ENCODE measurements at regions not wholly inside any gene's neighbourhood (a gene's known extent, or its start where the extent isn't known, plus 50 kb on each side); places are given as distances from the start of the nearest gene placed in this dataset.

DNA sequence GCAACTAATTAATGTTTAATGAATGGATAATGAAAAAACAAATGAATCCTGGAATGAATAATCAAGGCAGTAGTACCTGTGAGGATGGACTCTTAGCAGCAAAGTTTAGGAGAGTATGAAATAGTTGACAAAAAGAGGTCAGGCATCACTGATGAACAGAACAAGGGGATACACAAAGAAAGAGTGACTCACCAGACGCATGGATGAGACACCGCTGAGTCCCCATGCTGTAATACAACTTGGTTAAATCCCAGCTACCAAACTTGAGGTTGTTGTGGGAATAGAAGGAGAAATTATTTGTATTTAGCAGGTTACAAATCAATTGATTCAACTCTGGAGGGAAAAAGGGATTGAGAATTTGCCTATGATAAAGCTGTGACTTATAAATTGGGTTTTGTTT lies 976.9 kb upstream of the TENM4 start:
- TF ChIP-seq, protein P1, sequence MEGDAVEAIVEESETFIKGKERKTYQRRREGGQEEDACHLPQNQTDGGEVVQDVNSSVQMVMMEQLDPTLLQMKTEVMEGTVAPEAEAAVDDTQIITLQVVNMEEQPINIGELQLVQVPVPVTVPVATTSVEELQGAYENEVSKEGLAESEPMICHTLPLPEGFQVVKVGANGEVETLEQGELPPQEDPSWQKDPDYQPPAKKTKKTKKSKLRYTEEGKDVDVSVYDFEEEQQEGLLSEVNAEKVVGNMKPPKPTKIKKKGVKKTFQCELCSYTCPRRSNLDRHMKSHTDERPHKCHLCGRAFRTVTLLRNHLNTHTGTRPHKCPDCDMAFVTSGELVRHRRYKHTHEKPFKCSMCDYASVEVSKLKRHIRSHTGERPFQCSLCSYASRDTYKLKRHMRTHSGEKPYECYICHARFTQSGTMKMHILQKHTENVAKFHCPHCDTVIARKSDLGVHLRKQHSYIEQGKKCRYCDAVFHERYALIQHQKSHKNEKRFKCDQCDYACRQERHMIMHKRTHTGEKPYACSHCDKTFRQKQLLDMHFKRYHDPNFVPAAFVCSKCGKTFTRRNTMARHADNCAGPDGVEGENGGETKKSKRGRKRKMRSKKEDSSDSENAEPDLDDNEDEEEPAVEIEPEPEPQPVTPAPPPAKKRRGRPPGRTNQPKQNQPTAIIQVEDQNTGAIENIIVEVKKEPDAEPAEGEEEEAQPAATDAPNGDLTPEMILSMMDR (conservative IDR thresholded peaks at IDR 0.05; ENCODE audit: low read length): no peak
- no peak for TF ChIP-seq EZH2phosphoT487 (IDR thresholded peaks at IDR 0.05; ENCODE audit: borderline replicate concordance, low read depth, low read length)
- ChIA-PET POLR2A (interaction anchor here (0.8 kb wide), 1 partner anchor 8 kb away, joined by 3 read pairs; no protein-coding TSS in a partner anchor), CTCF (ENCODE audit: unreplicated experiment) (no interaction called here)
- no peak overlapping the region for H3K4me3 ChIP-seq (ENCODE audit: low read depth, low read length, poor library complexity, severe bottlenecking)
- H3K9me2 ChIP-seq (ENCODE audit: insufficient read depth, low read length): no peaks in the 10 kb centered on the region
- H3K4me1 ChIP-seq (ENCODE audit: insufficient read depth, low read length, poor library complexity, severe bottlenecking): no peaks in the 10 kb centered on the region
- H3K79me2 ChIP-seq (ENCODE audit: insufficient read depth, low read depth, low read length): no peaks in the 10 kb centered on the region
- no TSS peak for BruUV-seq (replicated peaks)
- no peaks in the 10 kb centered on the region for H3K36me3 ChIP-seq (ENCODE audit: insufficient read depth, low read length)
- intact Hi-C loops (cut with micrococcal nuclease; ENCODE audit: unreplicated experiment): no loop called here
- H4K20me1 ChIP-seq (ENCODE audit: insufficient read depth, low read length): no peaks in the 10 kb centered on the region
- H3K9me3 ChIP-seq (ENCODE audit: low read length): no peaks in the 10 kb centered on the region
- no peak overlapping the region for H3K4me2 ChIP-seq (ENCODE audit: low read length)
- no peak overlapping the region for H3K27ac ChIP-seq (ENCODE audit: low read depth, low read length, poor library complexity, severe bottlenecking)
- H2AFZ ChIP-seq (ENCODE audit: low read length): no peak overlapping the region
- no peak for DNase-seq (ENCODE audit: low spot score)

DNA sequence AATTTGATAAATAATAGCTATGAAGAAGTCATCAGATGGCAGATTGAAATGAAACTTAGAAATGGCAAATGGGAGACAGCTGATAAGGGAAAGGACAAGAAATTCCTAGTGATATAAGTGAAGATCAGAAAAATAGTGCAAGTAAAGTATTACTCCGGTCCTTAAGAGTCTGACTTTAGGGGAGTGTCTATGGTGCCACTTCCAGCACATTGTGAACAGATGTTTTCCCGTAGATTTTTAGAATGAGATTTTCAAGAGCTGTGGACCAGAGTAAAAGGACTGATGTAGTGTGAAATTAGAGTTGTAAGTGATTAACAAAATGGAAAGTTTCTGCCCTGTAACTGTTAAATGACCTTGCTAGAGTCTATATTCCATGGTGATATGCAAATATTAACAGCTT lies 974.8 kb upstream of the TENM4 start:
- Histone ChIP-seq H3K4me2 (ENCODE audit: low read length) (no peak overlapping the region), H3K9me2 (ENCODE audit: insufficient read depth, low read length) (no peaks in the 10 kb centered on the region), H4K20me1 (ENCODE audit: insufficient read depth, low read length) (no peaks in the 10 kb centered on the region), H2AFZ (ENCODE audit: low read length) (no peak overlapping the region), H3K4me3 (ENCODE audit: low read depth, low read length, poor library complexity, severe bottlenecking) (no peak overlapping the region), H3K4me1 (ENCODE audit: insufficient read depth, low read length, poor library complexity, severe bottlenecking) (no peaks in the 10 kb centered on the region), H3K9me3 (ENCODE audit: low read length) (no peaks in the 10 kb centered on the region), H3K27ac (ENCODE audit: low read depth, low read length, poor library complexity, severe bottlenecking) (no peak overlapping the region), H3K36me3 (ENCODE audit: insufficient read depth, low read length) (no peaks in the 10 kb centered on the region), H3K79me2 (ENCODE audit: insufficient read depth, low read depth, low read length) (no peaks in the 10 kb centered on the region)
- BruUV-seq (replicated peaks): no TSS peak
- intact Hi-C loops (cut with micrococcal nuclease; ENCODE audit: unreplicated experiment): no loop called here
- DNase-seq (ENCODE audit: low spot score): no peak
- TF ChIP-seq EZH2phosphoT487 (IDR thresholded peaks at IDR 0.05; ENCODE audit: borderline replicate concordance, low read depth, low read length): no peak
- TF ChIP-seq, protein P1 (conservative IDR thresholded peaks at IDR 0.05; ENCODE audit: low read length): no peak
- CTCF ChIA-PET (ENCODE audit: unreplicated experiment): no interaction called here
- POLR2A ChIA-PET: no interaction called here

DNA sequence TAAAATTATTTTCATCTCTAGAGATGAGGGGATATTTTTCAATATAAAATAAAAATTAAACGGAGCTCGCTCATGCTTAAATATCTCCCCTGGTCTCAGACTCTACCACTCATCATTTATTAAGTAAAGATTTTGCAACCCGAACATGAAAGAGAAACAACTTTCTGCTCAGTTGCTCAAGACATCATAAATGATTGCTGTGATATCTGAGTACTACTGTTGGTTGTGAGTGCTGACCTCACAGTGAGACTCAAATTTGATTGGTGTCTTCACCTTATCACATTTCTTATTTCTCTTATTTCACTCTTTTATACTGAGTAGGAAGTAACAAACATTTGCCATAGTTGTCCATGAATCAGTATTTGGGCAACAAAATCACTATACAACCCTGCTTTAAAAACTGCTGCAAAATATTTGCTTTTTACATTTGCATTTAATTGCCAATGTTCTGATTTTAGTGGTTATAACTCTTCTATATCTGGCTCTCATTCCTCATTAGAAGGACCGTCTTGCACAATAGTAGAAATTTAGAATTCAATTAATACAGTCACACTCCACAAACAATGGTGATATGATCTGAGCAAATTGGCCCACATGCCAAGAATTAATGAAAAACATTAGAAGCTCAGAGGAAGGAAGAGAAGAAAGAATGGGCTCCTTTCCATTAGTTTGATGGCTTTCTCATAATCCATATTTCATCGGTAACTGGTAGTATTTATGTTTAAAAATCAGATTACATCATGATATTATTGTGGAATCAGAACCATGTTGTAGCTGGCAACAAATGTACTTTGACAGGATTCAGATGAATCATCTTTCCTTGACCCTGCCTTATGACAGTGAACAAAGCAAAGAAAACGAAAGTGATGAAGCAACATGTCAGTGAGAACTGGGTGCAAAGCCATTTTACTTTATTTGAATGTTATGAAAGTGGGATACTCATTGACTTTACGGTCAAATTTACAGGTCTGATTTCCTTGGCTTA lies 973.6 kb upstream of the TENM4 start:
- no TSS peak for BruUV-seq (replicated peaks)
- Histone ChIP-seq H3K27ac (ENCODE audit: low read depth, low read length, poor library complexity, severe bottlenecking) (no peak overlapping the region), H3K4me1 (ENCODE audit: insufficient read depth, low read length, poor library complexity, severe bottlenecking) (no peaks in the 10 kb centered on the region), H3K79me2 (ENCODE audit: insufficient read depth, low read depth, low read length) (no peaks in the 10 kb centered on the region), H3K9me2 (ENCODE audit: insufficient read depth, low read length) (no peaks in the 10 kb centered on the region), H2AFZ (ENCODE audit: low read length) (no peak overlapping the region), H3K36me3 (ENCODE audit: insufficient read depth, low read length) (no peaks in the 10 kb centered on the region), H3K9me3 (ENCODE audit: low read length) (no peaks in the 10 kb centered on the region), H3K4me2 (ENCODE audit: low read length) (no peak overlapping the region), H3K4me3 (ENCODE audit: low read depth, low read length, poor library complexity, severe bottlenecking) (no peak overlapping the region), H4K20me1 (ENCODE audit: insufficient read depth, low read length) (no peaks in the 10 kb centered on the region)
- DNase-seq (ENCODE audit: low spot score): no peak
- TF ChIP-seq, protein P1 (conservative IDR thresholded peaks at IDR 0.05; ENCODE audit: low read length): no peak
- no peak for TF ChIP-seq EZH2phosphoT487 (IDR thresholded peaks at IDR 0.05; ENCODE audit: borderline replicate concordance, low read depth, low read length)
- ChIA-PET CTCF (ENCODE audit: unreplicated experiment) (no interaction called here), POLR2A (interaction anchor here (0.8 kb wide), 1 partner anchor 18 kb away, joined by 3 read pairs; no protein-coding TSS in a partner anchor)
- intact Hi-C loops (cut with micrococcal nuclease; ENCODE audit: unreplicated experiment): no loop called here
